NCI-H1436 (cell line): ENCODE measurements at regions not wholly inside any gene's neighbourhood (a gene's known extent, or its start where the extent isn't known, plus 50 kb on each side); places are given as distances from the start of the nearest gene placed in this dataset.
A peak's percentile ranks its signal among the peaks of the same experiment; 100 is the strongest.

Experiments used
- DNase-seq: peaks from one replicate; lab custom pipeline; 2025; lab: John Stamatoyannopoulos, UW

- no peak for DNase-seq
Measured at GRCh38 chr2:120515759-120516678, 170.1 kb downstream of the INHBB start.

- DNase-seq: no peak
Measured at GRCh38 chr2:120516679-120517314, 170.9 kb downstream of the INHBB start.

GRCh38 chr2:120517751-120518469, 172.0 kb downstream of the INHBB start:
- DNase-seq: no peak

GRCh38 chr2:120518819-120519218, 172.9 kb downstream of the INHBB start:
- no peak for DNase-seq

- no peak for DNase-seq
Measured at GRCh38 chr2:120519469-120519868, 173.5 kb downstream of the INHBB start.

GRCh38 chr2:120520454-120520853, 174.5 kb downstream of the INHBB start:
- DNase-seq: no peak

GRCh38 chr2:120520929-120521912, 175.3 kb downstream of the INHBB start:
- no peak for DNase-seq

- DNase-seq: no peak
Measured at GRCh38 chr2:120522151-120522751, 176.3 kb downstream of the INHBB start.

GRCh38 chr2:120523766-120524165, 177.8 kb downstream of the INHBB start:
- DNase-seq: no peak

- DNase-seq: no peak
Measured at GRCh38 chr2:120524174-120524573, 178.2 kb downstream of the INHBB start.

- DNase-seq: no peak
Measured at GRCh38 chr2:120525056-120526046, 179.4 kb downstream of the INHBB start.

GRCh38 chr2:120526047-120526562, 180.2 kb downstream of the INHBB start:
- peak; percentile 16 for DNase-seq

- DNase-seq: no peak
Measured at GRCh38 chr2:120526997-120527945, 181.3 kb downstream of the INHBB start.

- no peak for DNase-seq
Measured at GRCh38 chr2:120528051-120528692, 182.2 kb downstream of the INHBB start.

GRCh38 chr2:120528693-120529076, 182.7 kb downstream of the INHBB start:
- DNase-seq: no peak

- no peak for DNase-seq
Measured at GRCh38 chr2:120530781-120531180, 184.8 kb downstream of the INHBB start.

- no peak for DNase-seq
Measured at GRCh38 chr2:120531365-120531764, 185.4 kb downstream of the INHBB start.
